Glomerular visceral epithelial cell (primary cell): ENCODE measurements at regions not wholly inside any gene's neighbourhood (a gene's known extent, or its start where the extent isn't known, plus 50 kb on each side); places are given as distances from the start of the nearest gene placed in this dataset.

Experiments used
- DNase-seq: peaks from one replicate; pipeline ENCODE4 v3.0.0-alpha.2; 2016; ENCODE audit errors: extremely low spot score

DNA sequence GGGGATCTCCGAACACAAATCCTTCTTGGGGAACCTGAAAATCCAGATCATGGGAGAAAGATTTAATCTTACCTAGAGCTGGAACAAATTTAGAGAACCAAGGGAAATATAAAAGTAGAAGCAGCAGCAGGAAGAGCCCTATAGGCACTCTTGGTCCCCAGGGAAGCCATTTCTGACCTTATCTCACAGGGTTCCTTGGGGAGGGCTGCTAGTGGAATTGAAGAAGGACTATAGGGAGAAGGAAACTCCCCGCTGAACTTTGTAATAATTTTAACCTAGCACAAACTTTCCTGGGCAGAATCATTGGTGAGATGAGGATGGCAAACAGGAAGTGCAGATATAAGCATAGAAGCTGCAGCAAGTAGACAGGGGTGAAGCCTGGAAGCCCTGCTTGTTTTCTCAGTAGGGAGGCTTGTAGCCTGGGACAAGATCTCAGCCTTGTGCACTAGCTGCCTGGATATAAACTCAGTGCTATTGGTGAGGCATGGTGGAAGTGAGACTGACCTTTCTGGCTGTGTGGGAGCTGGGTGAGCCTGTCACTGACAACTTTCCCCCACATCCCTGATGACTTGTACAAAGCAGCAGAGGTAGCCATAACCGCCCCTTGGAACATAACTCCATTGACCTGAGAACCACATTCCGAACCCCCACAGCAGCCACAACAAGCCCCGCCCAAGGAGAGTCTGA is 343.0 kb upstream of the TGFBR2 start:
- DNase-seq: no peak

DNA sequence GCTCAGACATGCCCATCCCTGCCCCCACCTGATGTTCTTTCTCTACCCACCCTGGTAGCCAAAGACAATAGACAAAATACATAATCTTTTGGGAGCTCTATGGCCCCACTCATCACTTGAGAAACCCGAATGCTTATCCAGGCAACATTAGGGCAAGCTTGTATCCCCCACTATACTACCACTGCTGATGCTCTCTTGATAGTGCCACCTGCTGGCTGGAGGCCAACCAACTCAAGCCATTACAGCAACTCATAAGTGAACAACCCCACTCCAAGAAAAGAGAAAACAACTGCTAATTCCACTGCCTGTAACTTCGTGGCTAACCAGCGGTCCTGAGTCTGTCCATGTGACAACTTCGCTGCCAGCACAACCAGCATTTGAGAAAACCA is 342.5 kb upstream of the TGFBR2 start:
- DNase-seq: no peak

DNA sequence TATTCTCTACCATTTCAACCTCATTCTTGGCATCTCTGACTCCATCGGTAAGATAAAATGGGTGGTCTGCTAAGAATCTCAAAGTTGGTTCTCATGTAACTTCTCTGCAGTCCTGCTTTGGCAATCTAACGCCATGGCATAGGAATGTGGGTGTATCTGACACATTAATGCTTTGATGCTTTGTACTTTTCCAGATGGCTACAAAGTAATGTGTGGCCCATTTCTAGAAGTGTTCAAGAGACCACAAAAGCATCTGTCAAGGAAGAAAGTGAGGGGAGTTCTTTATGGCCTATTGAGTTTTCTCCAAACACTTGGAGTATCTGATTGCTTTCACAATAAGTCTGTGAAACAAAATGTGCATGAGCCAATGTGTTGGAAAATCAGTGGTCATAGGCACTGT is 339.9 kb upstream of the TGFBR2 start:
- no peak for DNase-seq

DNA sequence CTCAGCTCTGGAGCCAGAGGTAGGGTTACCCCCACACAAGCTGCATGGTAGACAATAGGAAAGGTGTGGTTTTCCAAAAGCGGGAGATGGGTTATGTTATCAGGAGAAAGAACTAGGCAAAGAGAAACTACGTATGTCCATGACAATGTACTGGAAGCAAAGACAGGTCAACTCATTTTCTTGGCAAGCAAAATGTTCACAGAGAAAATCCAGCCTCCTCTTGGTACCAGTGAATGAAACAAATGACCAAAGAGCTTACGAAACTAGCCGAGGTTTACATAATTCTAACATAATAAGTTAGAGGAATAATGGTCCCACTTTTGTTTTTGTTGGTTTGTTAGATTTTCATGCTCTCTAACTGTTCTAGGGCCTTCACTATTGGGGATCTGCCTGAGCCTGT is 338.1 kb upstream of the TGFBR2 start:
- no peak for DNase-seq

DNA sequence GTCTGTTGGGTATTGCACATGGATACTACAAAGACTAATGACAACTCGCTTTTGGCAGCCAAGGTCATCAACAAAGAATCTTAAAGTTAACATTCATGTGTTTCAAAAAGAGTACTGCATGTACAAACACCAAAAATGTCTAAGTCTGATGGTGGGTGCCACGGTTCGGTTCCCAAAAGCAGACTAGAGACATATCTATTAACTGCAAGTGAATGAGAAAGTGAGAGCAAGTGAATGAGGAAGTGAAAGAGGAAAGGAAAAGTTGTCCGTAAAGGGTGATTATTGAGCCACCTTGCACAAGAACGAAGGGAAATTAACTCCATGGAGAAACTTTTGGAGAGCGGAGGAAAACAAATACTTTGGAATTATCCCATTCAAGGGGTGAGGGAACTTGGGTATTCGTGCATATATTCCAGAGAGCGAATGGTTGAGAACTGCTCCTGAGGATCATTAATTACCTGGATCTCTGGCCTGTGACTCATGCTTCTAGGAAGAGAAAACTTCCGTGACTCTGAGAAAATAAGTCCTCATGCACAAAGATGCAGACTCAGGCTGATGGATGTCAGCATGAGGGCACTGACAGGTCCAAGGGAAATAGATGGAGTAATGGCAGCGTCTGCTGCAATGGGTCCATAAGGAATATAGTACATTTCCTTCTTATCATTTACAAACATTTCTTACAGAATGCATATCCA is 336.5 kb upstream of the TGFBR2 start:
- no peak for DNase-seq

DNA sequence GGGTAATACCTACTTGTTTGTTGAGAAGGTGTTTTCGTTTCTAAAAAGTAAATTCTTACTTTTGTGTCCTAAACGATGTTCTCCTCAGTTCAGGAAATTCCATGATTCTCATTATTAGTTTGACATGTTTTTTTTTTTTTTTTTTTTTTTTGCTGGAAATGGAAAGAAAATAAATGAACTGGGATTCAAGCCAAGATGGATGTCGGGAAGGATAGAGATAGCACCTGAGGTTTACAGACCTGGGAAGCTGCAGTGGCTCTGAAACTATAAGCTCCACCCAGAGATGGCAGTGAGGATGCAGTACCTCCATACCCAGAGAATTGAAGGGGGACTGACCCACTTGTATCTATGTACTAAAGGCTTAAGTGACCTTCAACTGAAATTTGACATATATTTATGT is 334.6 kb upstream of the TGFBR2 start:
- no peak for DNase-seq

DNA sequence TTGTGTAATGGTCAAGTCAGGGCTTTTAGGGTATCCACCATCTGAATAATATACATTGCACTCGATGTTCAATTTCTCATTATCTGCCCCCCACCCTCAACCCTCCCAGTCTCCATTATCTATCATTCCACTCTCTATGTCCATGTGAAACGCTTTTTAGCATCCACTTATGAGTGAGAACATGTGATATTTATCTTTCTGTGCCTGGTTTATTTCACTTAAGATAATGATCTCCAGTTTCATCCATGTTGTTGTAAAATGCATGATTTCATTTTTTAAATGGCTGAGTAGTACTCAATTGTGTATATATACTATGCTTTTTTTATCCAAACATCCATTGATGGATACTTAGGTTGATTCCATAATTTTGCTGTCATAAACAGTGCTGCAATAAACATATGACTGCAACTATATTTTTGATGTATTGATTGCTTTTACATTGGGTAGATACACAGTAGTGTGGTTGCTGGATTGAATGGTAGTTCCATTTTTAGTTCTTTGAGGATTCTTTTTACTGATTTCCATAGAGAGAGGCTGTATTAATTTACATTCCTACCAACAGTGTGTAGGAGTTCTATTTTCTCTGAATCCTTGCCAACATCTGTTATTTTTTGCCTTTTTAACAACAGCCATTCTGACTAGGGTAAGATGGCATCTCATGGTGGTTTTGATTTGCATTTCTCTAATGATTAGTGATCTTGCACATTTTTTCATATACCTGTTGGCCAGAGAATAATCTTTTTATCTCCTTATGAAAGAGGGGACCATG is 332.9 kb upstream of the TGFBR2 start:
- no peak for DNase-seq

DNA sequence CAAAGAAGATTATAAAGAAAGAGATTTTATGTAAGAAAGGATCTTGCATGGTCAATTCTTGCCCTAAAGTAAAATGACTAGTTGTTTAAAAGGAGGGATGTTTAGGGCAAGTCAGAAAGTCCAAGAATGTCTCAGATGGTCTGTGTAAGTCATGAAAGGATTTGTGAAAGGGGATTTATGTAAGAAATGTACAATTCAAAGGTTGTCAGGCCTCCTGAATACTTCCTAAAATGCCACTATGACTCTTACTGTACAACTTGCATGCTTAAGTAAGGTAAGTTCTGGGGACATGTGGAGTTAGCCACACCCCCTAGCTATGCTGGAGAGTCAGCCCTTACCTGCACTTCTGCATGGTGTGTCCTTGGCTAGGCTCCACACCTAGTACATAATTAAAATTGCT is 328.9 kb upstream of the TGFBR2 start:
- DNase-seq: no peak

DNA sequence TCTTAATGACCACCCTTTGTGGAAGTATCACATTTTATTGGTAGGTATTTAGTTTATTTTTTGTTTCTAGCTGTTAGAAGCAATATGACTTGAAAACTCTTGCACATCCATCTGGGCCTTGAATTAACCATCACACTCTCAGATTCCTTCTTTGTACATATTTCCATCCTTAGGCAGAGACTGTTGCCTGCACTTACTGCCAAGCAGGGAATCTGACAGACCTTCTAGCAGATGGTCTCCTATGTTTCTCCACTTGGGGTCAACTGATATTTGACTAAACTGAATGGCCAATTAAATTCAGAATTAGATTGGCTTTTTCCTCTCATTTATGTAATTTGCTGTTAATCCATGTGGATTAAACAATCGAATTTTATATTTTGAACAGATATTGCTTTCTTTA is 324.9 kb upstream of the TGFBR2 start:
- no peak for DNase-seq

DNA sequence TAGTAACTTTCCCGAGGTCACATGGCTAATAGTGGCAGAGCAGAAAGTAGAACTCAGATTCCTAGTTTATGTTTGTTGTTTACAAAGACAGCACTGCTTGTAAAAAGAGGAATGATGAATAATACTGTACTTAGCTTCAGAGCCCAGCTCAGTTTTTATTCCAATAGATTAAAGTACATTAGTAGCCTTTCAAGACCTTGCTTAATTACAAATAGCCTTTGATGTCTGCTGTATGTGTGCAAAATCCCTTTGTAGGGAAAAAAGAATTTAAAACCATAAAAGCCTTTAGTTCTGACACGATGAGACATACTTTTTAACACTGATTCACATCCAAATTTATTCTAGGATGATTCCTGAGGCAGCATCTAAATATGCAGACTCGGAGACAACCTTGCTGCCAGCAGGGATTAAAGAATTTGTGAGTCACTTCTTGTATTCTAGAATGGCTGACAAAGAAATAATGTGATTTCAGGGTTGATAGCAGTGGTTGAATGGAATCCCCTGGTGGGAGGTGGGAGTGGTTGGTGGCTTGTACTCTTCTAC is 324.2 kb upstream of the TGFBR2 start:
- DNase-seq: peak; percentile 61

DNA sequence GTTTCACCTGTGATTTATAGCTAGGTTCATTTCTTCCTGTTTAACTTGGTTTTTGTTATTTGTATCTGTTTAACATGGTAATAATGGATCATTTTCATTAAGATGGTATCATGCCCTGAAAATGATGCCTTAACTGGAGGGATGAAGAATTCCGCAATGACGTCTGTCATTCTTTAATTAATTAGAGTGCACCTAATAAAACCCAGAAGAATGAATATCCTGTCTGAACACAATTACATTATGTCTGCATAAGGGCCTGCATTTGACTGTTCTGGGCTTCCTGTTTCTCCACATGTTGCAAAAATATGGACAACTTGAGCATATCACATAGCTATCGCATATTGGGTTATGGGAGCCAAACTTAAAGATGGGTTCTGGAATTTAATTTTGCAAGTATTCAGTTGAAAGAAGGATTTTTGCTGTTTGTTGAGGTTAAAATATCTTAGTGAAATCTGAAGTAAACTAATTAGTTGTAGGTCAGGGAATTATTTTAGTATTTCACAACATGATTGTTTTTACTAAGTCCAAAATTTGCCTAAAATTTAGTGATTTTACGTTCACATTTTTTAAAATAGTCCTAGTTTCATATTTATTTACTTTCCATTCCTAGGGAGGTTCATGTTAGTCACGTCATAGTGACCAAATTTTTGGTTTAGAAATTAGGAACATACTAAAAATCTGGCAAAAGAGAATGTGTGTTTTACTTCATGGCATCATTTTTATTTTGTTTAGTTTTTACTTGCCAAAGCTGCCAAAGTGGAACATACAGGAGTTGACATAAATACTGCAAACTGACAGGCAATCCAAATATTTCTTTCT is 321.0 kb upstream of the TGFBR2 start:
- DNase-seq: no peak

DNA sequence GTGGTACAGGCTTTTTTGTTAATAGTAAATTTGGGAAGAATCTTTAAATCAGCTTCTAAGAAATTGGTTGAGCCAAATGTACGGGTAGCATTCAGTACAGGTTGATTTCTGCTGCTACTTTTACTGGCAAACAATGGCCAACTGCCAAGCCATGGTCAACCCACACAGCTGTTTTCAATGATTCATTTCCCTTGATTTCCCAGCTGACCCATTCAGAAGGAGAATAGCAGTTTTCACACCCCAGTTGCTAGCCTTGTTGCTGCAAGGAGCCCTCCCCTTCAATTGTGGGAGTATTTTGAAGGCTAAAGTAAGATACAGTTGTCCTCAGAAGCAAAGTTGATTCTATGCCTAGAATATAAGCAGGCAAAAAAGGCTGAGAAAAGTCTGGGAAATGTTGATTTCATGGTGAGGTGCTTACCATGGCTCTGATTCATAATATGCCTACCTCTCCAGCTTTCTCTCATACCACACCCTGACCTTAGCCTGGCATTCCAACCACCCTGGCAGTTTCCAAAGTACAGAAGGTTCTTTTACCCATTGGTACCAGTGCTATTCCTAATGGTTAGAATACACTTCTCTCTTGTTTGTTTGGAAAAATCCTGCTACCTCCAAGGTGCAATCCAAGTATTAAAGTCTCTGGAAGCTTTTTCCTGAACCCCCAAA is 320.3 kb upstream of the TGFBR2 start:
- peak; percentile 87 for DNase-seq

DNA sequence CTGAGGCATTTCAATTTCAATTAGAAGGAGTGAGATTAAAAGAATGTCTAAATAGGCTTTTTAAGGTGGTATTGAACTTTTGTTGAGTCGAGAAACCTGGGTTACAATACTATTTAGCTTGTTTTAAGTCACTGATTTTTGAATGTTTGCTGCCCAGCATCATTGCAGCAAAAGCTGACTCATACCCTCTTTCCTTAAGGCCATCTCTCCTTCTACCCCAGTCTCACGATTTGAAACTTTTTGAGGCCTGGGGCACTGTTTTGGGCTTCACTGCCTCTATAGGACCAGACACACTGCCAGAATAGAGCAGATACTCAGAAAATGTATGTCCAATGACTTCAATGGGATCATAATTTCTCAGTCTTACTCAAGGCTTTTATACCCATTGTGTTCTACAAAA is 319.6 kb upstream of the TGFBR2 start:
- DNase-seq: no peak

DNA sequence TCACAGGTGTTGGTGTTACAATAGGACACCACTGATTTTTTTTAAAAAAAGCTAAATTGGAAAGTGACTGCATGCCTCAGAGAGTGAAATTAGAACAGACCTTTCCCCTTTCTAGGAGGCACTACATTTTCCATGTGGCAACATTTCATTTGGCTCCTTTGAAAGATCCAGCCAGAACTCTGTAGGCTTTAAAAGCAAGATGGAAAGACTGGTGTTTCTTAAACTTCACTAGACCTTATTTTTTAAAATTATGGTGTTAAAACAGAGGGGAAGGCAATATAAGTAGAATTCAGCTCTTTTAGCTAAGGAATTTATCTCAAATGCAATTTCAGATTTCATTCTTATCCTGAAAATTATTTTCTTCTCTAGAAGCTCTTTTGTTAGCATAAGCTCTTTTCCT is 317.6 kb upstream of the TGFBR2 start:
- no peak for DNase-seq

DNA sequence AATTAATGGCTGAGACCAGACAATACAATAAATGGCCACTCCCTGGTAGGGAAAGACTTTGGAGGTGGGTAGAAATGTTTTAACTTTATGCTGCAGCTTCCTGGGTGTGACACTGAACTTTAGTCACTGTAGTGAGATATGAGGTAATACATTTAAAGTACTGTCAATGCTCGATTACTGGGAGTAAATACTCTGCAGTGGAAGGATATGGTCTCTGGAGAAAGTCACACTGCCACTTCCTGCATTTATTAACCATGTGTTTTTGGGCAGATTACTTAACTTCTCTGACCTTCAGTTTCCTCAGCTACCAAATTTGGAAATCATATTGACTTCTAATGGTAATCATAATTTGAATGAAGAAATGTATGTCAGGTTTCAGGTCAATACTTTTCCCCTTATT is 317.1 kb upstream of the TGFBR2 start:
- no peak for DNase-seq

DNA sequence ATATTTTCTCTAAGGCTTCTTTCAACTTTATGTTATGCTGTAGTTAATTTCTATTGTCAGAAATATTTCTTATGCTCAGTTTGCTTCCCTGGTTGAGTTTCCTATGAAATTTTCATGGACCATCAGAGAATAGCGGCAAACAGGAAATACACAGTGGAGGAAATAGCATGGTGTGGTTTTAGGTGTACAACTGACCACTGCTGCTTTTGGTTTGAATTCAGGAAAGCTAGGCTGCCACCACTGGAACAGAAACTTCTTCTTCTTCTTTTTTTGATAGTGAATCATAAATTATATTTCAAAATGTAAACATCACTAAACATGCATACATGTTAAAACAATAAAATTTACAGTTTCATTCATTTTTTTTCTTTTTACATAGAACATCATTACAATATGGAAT is 316.6 kb upstream of the TGFBR2 start:
- no peak for DNase-seq

DNA sequence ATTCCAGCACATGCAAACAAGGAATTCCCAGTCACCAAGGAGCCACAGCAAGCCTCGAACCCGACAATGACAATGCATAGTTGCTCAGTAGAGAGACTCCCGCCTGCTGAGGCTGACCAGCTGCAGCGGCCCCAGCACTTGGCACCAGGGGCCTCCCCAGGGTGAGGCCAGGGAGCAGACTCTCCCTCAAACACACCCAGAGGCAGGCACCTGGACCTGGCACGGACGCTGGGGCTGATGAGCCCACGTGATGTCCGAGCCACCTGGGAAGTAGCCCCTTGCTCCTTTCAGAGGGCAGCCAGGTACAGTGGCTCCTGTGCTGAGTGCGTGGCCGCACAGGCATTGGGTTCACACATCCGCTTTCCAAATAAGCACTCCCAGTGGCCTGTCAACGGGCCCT is 315.9 kb upstream of the TGFBR2 start:
- DNase-seq: no peak

DNA sequence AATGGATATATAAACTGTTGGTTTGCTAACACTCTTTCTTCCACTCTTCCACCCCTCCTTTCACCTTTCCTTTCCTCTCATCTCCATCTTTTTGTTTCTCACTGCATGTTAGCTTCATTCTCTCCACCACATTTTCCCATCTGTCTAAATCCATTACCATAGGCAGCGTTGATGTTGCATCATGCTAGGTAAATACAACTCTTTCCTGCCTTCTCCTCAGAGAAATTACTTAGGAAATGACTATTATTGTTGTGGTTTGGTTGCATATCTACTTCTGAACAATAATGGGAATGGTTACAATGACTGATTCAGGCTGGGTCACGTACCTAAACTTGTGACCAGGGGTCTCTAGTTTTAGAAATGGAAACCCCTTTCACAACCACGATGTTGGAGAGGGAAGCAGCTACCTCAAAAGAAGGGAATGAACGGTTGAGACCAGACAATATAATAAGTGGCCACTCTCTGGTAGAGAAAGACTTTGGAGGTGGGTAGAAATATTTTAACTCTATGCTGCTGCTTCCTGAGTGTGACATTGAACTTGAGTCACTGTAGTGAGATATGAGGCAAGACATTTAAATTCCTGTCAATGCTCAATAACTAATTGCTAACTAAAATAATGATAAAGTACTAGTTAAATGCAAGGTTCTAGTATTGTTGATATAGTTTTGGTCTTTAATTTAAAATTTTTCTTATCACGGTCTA is 314.1 kb upstream of the TGFBR2 start:
- DNase-seq: peak; percentile 35

DNA sequence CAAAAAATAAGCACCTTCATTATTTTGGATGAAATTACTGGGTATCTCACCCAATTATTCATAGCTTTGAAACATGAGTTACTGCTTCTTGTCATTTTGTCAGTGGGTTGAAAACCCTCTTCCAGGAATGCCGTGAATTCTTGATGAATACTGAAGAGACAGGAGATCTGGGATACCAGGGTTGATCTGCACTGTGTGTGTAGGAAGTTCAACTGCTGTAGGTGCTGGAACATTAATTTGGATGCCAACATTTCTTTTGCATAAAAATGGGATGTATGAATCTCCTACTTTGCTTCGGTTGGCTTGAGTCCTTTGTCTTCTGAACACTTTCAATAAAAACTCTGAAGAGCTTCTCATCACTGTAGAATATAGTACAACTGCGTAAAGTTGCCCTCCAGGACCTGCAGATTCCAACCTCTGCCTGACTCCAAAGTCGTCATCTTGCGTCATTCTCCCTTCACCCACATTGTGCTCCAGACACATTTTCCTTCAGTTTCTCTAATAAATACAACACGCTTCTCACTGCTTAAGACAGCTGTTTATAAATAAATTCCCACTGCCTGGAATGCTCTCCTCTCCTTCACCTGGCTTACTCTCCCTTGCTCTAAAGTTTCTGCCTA is 312.7 kb upstream of the TGFBR2 start:
- DNase-seq: no peak

DNA sequence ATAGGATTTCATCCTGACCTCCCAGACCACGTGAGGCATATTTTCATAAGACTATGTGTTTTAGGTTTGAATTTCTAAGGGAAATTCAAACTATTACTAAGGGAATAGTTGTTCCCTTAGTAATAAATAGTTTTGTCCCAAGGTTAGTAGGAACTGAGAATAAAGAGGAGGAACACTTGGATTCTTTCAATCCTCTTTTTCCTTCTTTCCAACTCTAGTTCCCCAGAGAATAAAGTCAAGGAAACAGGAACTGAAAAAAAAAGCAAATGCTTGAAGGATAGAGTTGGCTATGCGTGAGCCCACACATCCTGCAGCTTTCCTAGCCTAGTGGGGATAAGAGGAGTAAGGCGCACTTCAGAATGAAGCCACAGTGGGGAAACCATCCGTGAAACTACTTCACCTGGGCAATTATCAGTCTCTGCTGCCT is 312.1 kb upstream of the TGFBR2 start:
- DNase-seq: no peak
